Uterus (tissue), 2 donors: ENCODE measurements at regions not wholly inside any gene's neighbourhood (a gene's known extent, or its start where the extent isn't known, plus 50 kb on each side); places are given as distances from the start of the nearest gene placed in this dataset.

Experiments used
- CTCF ChIP-seq, 4 experiments: fragments of 200-600 bp in 2 of 4; fragments of 450-650 bp in 2 of 4; sonication (generic) in 2 of 4; IDR thresholded peaks; one replicate each; pipeline ENCODE4 v1.5.1; 2016 to 2019; ENCODE audit warnings: antibody characterized with exemption in 4 of 4, mild to moderate bottlenecking in 2 of 4, moderate library complexity in 1 of 4
- POLR2A ChIP-seq, 2 donors: fragments of 450-650 bp; IDR thresholded peaks; one replicate each; pipeline ENCODE4 v1.6.1; 2016; ENCODE audit warnings: antibody characterized with exemption in 2 of 2, mild to moderate bottlenecking in 1 of 2, moderate library complexity in 1 of 2

- no peak for TF ChIP-seq POLR2A (IDR thresholded peaks at IDR 0.05)
- TF ChIP-seq CTCF (IDR thresholded peaks at IDR 0.05): no peak
These were observed 1743.8 kb upstream of the PCDH7 start for GRCh38 chr4:28976369-28976768.
